ENCODE measurements at regions not wholly inside any gene's neighbourhood (a gene's known extent, or its start where the extent isn't known, plus 50 kb on each side); places are given as distances from the start of the nearest gene placed in this dataset.

- ATAC-seq (ENCODE audit: insufficient number of reproducible peaks, low FRiP score, low read depth) (no peak), DNase-seq (ENCODE audit: low spot score) (no peak)
- H3K27ac ChIP-seq, result no peak overlapping the region
- no peaks in the 10 kb centered on the region for H3K27me3 ChIP-seq (replicated peaks; ENCODE audit: insufficient read depth)
- H3K9me3 ChIP-seq, result no peaks in the 10 kb centered on the region
- no peaks in the 10 kb centered on the region for H3K4me1 ChIP-seq (ENCODE audit: control insufficient read depth in 1 of 2, low read depth in 2 of 2)
- H3K4me3 ChIP-seq, result no peak overlapping the region
- no peaks in the 10 kb centered on the region for H3K36me3 ChIP-seq
- TF ChIP-seq, protein P1, sequence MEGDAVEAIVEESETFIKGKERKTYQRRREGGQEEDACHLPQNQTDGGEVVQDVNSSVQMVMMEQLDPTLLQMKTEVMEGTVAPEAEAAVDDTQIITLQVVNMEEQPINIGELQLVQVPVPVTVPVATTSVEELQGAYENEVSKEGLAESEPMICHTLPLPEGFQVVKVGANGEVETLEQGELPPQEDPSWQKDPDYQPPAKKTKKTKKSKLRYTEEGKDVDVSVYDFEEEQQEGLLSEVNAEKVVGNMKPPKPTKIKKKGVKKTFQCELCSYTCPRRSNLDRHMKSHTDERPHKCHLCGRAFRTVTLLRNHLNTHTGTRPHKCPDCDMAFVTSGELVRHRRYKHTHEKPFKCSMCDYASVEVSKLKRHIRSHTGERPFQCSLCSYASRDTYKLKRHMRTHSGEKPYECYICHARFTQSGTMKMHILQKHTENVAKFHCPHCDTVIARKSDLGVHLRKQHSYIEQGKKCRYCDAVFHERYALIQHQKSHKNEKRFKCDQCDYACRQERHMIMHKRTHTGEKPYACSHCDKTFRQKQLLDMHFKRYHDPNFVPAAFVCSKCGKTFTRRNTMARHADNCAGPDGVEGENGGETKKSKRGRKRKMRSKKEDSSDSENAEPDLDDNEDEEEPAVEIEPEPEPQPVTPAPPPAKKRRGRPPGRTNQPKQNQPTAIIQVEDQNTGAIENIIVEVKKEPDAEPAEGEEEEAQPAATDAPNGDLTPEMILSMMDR (IDR thresholded peaks at IDR 0.05), result no peak
Measured at GRCh38 chr2:51084750-51085149, 52.8 kb upstream of the NRXN1 start.

All from thoracic aorta (tissue), 2 donors.